ENCODE measurements at regions not wholly inside any gene's neighbourhood (a gene's known extent, or its start where the extent isn't known, plus 50 kb on each side); places are given as distances from the start of the nearest gene placed in this dataset.

DNA sequence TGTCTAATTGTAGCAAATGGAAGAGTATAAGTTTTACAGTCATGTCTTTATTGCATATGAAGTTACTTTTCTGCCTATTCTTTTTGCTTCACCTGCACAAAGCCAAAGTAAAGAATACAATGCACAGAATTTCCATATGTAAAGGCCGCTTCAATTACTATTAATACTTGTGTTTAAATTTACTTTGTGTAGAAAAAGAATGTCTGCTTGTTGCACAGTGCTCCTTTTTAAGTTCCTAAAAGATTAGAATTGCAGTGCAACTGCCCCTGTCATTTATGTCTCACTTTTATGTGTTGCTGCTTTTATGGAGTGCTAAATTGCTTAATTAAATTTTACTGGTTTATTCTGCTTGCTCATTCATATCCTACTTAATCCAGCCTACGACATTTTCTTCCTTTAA is 830.5 kb downstream of the PDHA2 start:
- no peak overlapping the region for H3K27ac Mint-ChIP-seq
- H3K9me3 Mint-ChIP-seq: peaks cover 5% of the 10 kb centered on the region
- ChIA-PET CTCF (no interaction called here), POLR2A (no interaction called here)
- DNase-seq (no peak), ATAC-seq (no peak)
- intact Hi-C loops (cut with micrococcal nuclease): no loop called here
- TF ChIP-seq, protein P1, sequence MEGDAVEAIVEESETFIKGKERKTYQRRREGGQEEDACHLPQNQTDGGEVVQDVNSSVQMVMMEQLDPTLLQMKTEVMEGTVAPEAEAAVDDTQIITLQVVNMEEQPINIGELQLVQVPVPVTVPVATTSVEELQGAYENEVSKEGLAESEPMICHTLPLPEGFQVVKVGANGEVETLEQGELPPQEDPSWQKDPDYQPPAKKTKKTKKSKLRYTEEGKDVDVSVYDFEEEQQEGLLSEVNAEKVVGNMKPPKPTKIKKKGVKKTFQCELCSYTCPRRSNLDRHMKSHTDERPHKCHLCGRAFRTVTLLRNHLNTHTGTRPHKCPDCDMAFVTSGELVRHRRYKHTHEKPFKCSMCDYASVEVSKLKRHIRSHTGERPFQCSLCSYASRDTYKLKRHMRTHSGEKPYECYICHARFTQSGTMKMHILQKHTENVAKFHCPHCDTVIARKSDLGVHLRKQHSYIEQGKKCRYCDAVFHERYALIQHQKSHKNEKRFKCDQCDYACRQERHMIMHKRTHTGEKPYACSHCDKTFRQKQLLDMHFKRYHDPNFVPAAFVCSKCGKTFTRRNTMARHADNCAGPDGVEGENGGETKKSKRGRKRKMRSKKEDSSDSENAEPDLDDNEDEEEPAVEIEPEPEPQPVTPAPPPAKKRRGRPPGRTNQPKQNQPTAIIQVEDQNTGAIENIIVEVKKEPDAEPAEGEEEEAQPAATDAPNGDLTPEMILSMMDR (IDR thresholded peaks at IDR 0.05): no peak
- H3K27me3 Mint-ChIP-seq: no peaks in the 10 kb centered on the region
- H3K4me1 Mint-ChIP-seq (ENCODE audit: low read depth): no peaks in the 10 kb centered on the region
- no peak overlapping the region for H3K4me3 Mint-ChIP-seq
- H3K36me3 Mint-ChIP-seq (ENCODE audit: low read depth): no peaks in the 10 kb centered on the region

DNA sequence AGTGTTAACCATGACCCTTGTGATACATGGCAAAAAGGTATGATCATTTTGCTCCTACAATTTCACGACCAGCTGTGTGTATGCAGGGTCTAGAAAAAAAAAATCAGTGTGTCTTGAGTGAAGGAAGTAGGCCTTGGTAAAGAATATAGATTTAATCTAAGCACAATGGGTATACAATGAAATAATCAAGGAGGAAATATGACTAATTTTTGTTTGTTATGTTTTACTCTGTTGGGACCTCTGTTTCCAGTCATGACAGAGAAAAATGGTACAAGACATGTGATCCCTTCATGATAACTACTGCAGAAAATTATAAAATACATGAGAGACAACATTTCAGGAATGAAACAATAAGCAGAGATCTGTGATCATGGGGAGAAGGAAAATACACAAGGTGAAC is 835.5 kb downstream of the PDHA2 start:
- CTCF ChIA-PET: no interaction called here
- Mint-ChIP-seq H3K9me3 (peaks cover 9% of the 10 kb centered on the region), H3K36me3 (ENCODE audit: low read depth) (no peaks in the 10 kb centered on the region), H3K4me3 (no peak overlapping the region), H3K27ac (no peak overlapping the region), H3K4me1 (ENCODE audit: low read depth) (no peaks in the 10 kb centered on the region), H3K27me3 (no peaks in the 10 kb centered on the region)
- POLR2A ChIA-PET: no interaction called here
- DNase-seq (no peak), ATAC-seq (no peak)
- intact Hi-C loops (cut with micrococcal nuclease): no loop called here
- TF ChIP-seq, protein P1 (IDR thresholded peaks at IDR 0.05): no peak

DNA sequence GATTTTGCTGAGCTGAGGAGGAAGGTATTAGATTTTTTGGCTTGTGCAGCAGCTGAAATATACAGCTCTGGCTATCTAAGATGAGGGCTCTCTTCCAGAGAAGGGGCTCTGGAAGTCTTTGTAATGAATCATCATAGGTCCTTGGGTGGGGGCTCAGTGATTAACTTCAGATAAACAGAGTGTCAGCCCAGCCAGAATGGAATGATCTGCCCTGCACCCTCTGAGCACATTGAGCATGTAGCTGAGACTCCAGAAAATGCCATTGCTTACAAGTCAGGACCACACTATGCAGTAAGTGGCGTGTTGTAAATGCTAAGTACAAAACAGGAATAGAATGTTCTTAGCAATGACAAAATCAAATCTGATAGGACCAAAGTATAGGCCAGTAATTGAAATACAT is 836.0 kb downstream of the PDHA2 start:
- Mint-ChIP-seq H3K4me3 (no peak overlapping the region), H3K4me1 (ENCODE audit: low read depth) (no peaks in the 10 kb centered on the region), H3K36me3 (ENCODE audit: low read depth) (no peaks in the 10 kb centered on the region), H3K9me3 (peaks cover 9% of the 10 kb centered on the region), H3K27ac (no peak overlapping the region), H3K27me3 (no peaks in the 10 kb centered on the region)
- TF ChIP-seq, protein P1 (IDR thresholded peaks at IDR 0.05): no peak
- ATAC-seq (no peak), DNase-seq (no peak)
- intact Hi-C loops (cut with micrococcal nuclease): no loop called here
- ChIA-PET CTCF (no interaction called here), POLR2A (no interaction called here)

DNA sequence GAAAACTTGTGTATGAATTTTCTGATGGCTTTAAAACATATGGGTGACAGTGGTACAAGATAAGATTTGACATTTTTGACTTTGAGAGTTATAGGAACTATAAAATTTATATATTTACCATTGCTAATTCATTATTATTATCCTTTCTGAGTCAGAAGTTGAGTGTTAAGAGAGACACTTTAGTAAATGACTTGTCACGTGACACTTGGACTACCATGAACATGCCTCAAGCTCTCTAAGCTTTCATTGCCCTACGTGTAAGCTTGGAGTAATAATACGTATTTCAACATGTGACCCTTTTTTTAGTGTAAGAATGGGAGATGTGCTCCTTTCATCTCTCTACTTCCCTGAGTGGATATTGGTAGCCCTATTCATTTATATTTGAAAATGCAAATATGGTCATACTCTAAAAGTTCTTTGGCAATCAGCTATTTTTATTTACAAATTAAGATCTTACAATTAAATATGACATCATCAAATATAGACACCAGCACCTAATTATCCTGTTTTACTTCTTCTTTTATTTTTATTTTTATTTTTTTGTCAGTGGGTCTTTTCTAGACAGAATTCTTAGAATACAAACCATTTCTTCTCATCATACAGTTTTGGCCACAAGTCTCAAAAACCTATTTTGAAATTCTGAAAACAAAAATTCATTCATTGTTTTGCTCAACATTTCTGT is 837.0 kb downstream of the PDHA2 start:
- Mint-ChIP-seq H3K4me1 (ENCODE audit: low read depth) (no peaks in the 10 kb centered on the region), H3K27ac (no peak overlapping the region), H3K36me3 (ENCODE audit: low read depth) (no peaks in the 10 kb centered on the region), H3K4me3 (no peak overlapping the region), H3K27me3 (no peaks in the 10 kb centered on the region), H3K9me3 (peaks cover 9% of the 10 kb centered on the region)
- TF ChIP-seq, protein P1 (IDR thresholded peaks at IDR 0.05): no peak
- ATAC-seq (no peak), DNase-seq (no peak)
- ChIA-PET POLR2A (no interaction called here), CTCF (no interaction called here)
- intact Hi-C loops (cut with micrococcal nuclease): no loop called here

DNA sequence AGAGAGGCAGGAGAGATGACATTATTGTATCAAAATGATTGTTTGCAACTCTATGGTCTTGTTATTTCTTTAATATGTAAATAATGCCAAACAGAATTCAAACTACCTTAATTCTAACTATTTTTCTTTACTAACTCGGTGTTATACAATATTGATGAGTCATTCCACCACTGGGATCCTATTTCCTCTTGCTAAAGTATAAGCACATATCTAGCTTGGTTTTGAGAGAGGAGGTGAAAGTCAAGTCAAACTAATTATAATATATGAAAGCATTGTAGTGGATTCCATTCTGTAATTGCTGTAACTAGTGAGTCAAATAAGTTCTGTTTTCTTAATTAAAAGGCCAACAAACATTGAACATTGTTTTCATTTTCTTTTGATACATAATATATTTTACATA is 837.6 kb downstream of the PDHA2 start:
- ChIA-PET CTCF (no interaction called here), POLR2A (no interaction called here)
- intact Hi-C loops (cut with micrococcal nuclease): no loop called here
- TF ChIP-seq, protein P1 (IDR thresholded peaks at IDR 0.05): no peak
- peaks cover 9% of the 10 kb centered on the region for H3K9me3 Mint-ChIP-seq
- H3K4me1 Mint-ChIP-seq (ENCODE audit: low read depth): no peaks in the 10 kb centered on the region
- no peaks in the 10 kb centered on the region for H3K36me3 Mint-ChIP-seq (ENCODE audit: low read depth)
- H3K27ac Mint-ChIP-seq: no peak overlapping the region
- ATAC-seq (no peak), DNase-seq (no peak)
- no peak overlapping the region for H3K4me3 Mint-ChIP-seq
- H3K27me3 Mint-ChIP-seq: no peaks in the 10 kb centered on the region
